Activated CD4-positive, alpha-beta T cell treated with anti-CD3 and anti-CD28 coated beads, Interleukin-2, amount 50 U/mL, for 48 hours (primary cell): ENCODE measurements at regions not wholly inside any gene's neighbourhood (a gene's known extent, or its start where the extent isn't known, plus 50 kb on each side); places are given as distances from the start of the nearest gene placed in this dataset.

Source experiments
- DNase-seq, 2 experiments: peaks; one replicate each; pipeline ENCODE4 v3.0.0-alpha.2; 2020

DNA sequence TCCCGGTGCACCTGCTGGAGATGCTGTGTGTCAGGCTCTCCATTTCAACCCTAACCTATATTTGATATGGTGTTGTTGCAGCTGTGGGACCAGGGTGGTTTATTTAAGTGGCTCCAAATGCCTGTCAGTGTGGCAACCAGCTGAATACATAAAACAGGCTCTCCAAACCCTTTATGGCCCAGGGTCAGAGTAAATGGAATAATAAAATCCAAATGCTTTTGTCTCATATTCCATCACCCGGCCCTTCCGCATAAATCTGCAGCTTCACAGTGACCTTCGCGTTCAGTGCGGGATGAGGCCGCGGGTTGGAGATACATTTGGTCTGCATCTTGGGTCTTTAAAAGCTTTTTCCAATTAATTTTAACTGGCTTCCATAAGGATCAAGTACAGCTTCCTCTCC, 382.1 kb upstream of the NR2F2 start:
- no peak for DNase-seq

DNA sequence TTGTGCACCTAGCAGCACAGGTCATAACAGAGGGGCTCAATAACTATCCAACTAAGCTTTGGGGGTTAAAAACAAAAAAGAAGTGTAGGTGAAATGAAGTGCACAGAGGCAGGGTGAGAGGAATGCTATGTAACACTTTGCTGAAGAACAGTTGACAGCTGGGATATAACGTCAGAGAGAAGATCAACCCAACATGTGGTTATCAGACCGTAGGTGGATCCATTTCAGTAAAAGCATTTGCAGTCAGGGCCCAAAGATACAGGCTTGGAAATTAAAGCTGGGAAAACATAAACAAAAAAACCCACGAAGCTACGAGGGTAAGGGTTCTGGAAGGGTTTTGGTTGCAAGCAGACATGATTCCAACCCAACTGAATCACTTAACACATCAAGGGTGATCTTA, 377.5 kb upstream of the NR2F2 start:
- no peak for DNase-seq

DNA sequence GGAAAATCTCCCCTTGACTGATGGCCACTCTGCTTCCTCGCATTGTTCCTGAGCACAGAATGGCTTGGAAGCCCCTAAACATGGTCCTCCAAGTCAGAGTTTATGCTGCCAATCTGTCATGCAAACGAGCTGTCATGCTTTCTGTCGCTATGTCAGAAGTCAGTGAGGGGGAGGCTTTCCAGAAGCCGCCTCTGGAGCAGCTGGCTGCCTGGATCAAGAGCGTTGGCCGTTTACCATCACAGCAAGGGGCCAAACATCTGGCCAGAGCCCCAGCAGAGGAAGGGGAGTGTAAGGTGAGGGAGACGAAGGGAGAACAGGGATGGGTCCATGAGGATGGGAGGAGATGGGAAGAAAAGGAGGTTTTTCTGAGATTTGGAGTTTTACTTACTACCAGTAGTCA, 372.6 kb upstream of the NR2F2 start:
- DNase-seq: no peak

DNA sequence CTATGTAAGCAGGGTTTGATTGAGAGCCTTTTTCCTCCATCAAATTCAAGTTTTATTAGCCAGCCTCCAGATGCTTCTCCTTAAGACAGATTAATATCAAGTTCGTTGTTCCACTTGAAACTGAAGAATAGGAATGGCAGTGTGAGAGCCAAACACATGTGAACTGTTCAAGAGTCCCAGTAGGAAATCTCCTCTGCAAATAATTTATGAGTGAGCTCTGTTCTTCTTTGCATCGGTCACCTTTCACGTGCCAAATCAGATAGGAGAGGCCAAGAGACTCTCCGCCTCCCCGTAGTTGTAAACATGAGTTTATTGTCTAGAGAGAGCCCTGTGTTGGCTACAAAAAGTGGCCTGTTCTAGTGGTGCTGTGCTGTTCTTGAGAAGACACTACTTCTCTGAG, 372.1 kb upstream of the NR2F2 start:
- no peak for DNase-seq

GRCh38 chr15:95968856-95969255, 361.6 kb upstream of the NR2F2 start:
- no peak for DNase-seq

DNA sequence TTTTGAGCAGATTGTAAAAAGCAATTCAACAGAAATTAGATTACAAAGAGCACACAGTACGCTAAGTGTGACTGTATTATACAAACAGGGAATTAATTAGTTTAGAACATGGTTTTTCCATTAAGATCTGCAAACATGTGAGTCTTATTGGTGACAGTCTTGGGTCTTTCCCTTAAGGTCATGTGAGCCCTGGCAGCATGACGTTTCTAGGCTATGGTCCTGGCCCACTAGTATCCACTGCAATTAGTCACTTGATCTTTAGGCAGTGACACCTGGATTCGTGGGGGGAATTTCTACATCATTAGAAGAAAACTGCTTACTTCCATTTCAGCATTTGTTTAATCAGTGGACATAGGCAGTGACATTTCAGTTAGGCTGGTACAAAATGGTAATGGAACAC, 360.2 kb upstream of the NR2F2 start:
- no peak for DNase-seq

DNA sequence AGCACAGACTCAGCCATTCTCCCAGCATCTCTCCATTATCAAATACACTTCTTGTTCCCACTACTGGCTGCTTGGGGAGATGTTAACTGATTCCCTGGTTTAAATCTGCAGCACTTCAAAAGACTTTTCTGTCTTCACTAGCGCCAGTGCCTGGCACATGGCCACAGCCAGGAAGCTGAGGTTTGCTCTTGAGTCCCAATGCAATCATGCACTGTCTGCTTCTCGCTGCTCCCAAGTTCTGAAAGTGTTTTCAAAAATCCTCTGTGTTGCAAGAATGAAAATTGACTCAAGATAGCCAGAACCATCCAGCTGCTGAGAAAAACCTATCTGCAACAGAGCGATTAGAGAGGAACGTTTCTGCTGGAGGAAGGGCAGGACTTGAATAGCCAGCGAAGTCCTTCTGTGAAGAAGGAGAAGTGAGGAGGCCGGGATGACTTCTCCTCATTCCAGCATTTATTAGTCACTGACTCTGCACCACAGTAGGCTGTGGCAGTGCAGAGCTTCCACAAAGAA, 358.4 kb upstream of the NR2F2 start:
- no peak for DNase-seq

- no peak for DNase-seq
Measured at GRCh38 chr15:95972812-95973211, 357.7 kb upstream of the NR2F2 start.

GRCh38 chr15:95973566-95974256, 356.8 kb upstream of the NR2F2 start:
- DNase-seq: no peak

DNA sequence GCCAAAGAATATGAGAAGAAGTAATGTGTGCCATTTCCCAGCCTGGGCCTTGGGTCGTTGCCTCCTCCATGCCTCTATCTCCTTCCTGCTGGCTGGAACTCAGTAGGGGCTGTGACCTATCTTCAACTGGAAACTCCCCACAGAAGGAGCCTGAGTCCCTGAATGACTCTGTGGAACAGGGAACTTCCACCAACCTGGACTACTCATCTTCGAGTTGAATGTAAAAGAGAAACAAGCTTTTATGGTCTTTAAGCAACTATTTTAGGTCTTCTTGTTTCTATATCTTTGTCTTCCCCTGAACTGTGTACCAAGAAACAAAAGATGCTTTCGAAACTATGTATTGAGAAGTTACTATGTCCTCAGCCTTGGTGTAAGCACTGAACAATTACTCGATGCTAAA, 355.3 kb upstream of the NR2F2 start:
- no peak for DNase-seq

GRCh38 chr15:95979286-95979685, 351.2 kb upstream of the NR2F2 start:
- no peak for DNase-seq

GRCh38 chr15:95981209-95981608, 349.3 kb upstream of the NR2F2 start:
- DNase-seq: no peak

- DNase-seq: no peak
Measured at GRCh38 chr15:95987299-95987698, 343.2 kb upstream of the NR2F2 start.

DNA sequence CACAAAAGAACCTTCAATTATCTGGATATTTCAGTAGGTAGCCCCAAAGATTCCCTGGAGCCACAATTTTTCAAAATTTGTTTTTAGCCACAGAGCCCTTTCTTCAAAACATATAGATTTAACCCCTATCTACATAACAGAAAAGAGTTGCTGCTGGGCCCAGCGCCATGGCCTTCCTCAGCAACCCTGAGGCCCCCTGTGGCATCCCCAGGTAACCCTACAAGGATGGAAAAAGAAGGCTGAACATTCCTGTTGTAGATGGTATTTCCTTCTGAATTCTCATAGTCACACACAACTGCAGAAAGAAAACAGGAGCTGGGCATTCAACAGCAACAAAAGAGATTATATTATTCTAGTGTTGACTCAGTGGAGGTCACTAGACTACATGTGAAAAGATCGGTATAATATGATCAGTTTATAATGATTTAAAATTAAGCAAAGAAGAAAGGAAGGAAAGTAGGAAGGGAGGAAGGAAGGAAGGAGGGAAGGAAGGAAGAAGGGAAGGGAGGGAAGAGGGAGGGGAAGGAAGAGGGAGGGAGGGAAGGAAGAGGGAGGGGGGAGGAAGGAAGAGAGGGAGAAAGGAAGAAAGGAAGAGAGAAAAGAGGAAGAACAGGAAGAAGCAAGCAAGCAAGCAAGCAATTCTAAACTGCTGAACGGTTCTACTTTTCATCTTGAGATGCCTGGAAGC, 342.5 kb upstream of the NR2F2 start:
- DNase-seq: no peak

DNA sequence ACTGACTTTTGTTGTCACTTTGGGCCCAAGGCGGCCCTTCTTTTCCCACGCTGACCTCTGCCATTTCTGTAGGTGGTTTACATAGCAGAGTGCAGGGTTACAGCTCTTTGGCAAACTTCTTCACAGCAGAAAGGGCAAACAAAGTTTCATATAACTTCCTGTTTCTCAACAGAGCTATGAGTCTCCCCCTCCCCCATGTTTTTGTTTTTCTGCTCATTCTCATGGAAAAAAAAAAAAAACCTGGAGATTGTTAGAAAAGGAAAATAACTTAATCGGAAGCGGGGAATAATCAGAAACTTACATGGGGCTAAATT, 342.0 kb upstream of the NR2F2 start:
- no peak for DNase-seq

GRCh38 chr15:95989392-95989791, 341.1 kb upstream of the NR2F2 start:
- no peak for DNase-seq

- peak in 1 of 2 experiments; percentile 4 for DNase-seq
Measured at GRCh38 chr15:95990833-95991232, 339.7 kb upstream of the NR2F2 start.

- no peak for DNase-seq
Measured at GRCh38 chr15:95994418-95994817, 336.1 kb upstream of the NR2F2 start.

DNA sequence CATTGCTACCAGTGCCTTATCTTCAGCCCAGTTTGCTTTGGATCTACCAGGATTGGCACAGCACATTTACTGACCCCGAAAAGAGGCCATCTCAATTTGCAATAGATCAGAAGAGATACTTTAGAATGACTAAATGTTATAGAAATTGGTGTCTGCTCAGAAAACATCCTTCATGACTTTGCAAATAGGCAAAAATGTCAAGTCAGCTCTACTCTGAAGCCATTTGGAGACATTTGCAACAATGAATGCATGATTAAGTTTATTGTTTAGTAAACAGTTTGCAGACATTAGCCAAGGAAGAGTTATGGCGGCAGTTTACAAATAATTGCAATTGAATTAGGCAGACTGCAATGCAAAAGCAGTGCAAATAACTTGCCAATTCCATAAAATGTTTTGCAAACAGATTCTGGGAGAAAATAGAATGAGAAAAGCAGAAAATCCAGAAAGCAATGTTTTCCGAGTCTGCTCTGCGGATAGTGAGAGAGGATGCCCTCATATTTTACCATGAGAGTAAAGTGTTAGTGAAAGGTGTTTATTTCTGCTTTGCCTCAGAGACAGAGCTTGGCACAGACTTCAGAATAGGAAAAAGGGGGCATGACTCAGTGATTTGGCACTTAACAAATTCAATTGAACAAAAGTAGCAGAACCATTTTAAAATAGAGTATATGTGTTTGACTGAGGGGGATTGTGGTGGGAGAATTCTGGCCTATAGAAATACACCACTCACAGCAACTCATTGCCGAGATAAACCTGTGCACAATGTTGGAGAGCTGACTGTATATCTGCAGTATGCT, 334.9 kb upstream of the NR2F2 start:
- no peak for DNase-seq

DNA sequence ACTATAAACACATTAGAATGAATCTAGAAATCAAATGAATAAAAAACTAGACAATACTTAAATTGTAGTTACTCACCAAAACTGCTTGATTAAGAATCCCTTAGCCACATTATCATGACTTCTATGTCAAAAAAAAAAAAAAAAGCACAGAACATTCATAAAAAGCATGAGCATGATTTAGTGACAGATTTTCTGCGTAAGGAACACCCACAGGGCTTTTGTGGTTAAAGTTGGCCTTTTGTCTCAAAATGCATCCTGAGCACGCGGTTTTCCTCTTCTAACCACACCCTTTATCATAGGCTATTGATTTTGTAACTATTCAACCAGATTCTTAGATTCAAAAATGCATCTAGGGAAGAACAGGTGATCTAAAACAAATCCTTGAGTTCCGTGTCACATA, 334.0 kb upstream of the NR2F2 start:
- no peak for DNase-seq

DNA sequence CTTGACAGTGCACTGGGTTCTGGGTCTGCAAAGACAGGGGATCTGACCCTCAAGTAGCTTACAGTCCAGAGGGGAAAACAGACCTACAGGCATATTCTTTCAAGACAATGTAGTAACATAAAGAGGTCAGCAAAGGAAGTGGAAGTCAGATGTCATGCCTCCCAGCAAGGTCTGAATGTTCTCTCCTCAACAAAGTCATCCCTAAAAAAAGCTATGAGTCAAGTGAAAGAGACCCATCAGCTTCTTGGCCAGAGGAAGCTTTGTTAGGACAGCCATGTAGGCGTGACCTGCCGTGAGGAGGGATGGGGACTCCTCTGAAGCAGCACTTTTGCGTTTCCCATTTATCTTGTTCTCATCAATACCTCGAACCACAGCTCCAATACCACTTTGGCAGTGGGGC, 331.6 kb upstream of the NR2F2 start:
- DNase-seq: no peak

- no peak for DNase-seq
Measured at GRCh38 chr15:96002890-96003859, 327.3 kb upstream of the NR2F2 start.

- no peak for DNase-seq
Measured at GRCh38 chr15:96005906-96006305, 324.6 kb upstream of the NR2F2 start.
